Thyroid gland (tissue), 4 donors: ENCODE measurements at regions not wholly inside any gene's neighbourhood (a gene's known extent, or its start where the extent isn't known, plus 50 kb on each side); places are given as distances from the start of the nearest gene placed in this dataset.

Source experiments
- DNase-seq, 2 donors: peaks; one replicate each; pipeline ENCODE4 v3.0.0-alpha.2; 2019
- H3K27ac ChIP-seq, 3 donors: fragments of 200-600 bp; sonication (generic); 1 replicate in 2 of 3; 2 replicates in 1 of 3; pipeline ENCODE4 v1.5.1; 2016 to 2019; ENCODE audit warnings: mild to moderate bottlenecking in 1 of 3, moderate library complexity in 1 of 3
- H3K27me3 ChIP-seq: fragments of 200-600 bp; sonication (generic); one replicate; pipeline ENCODE4 v1.5.1; 2019
- H3K36me3 ChIP-seq, 2 donors: fragments of 200-600 bp; sonication (generic); one replicate each; pipeline ENCODE4 v1.5.1; 2016 to 2019
- H3K4me1 ChIP-seq, 2 donors: fragments of 200-600 bp; sonication (generic); one replicate each; pipeline ENCODE4 v1.5.1; 2017 to 2019
- H3K4me3 ChIP-seq, 3 donors: fragments of 200-600 bp; sonication (generic); replicated peaks in 1 of 3; 1 replicate in 2 of 3; 2 replicates in 1 of 3; pipeline ENCODE4 v1.5.1; 2016; ENCODE audit warnings: mild to moderate bottlenecking in 1 of 3
- H3K9me3 ChIP-seq: fragments of 200-600 bp; sonication (generic); one replicate; pipeline ENCODE4 v1.5.1; 2017
- CTCF ChIP-seq, 6 experiments: fragments of 200-600 bp in 3 of 6; fragments of 450-650 bp in 3 of 6; sonication (generic) in 3 of 6; IDR thresholded peaks; one replicate each; pipeline ENCODE4 v1.5.1; 2016 to 2019; ENCODE audit warnings: antibody characterized with exemption in 6 of 6, mild to moderate bottlenecking in 2 of 6, inconsistent platforms in 1 of 6, moderate library complexity in 1 of 6
- POLR2A ChIP-seq, 2 donors: fragments of 450-650 bp; IDR thresholded peaks; one replicate each; pipeline ENCODE4 v1.6.1; 2017; ENCODE audit warnings: antibody characterized with exemption in 2 of 2, mild to moderate bottlenecking in 2 of 2, moderate library complexity in 1 of 2
- WGBS, 2 donors: methylation state at CpG; one replicate each; pipeline ENCODE4 v1.1.5; 2017; 5-methylcytosine and 5-hydroxymethylcytosine counted together
- intact Hi-C: fragments of 100-400 bp; cut with DNase I; formaldehyde crosslinking; loops from one replicate; pipeline ENCODE4 v1.15.1; 2023

- H3K27ac ChIP-seq, result no peak overlapping the region
- H3K9me3 ChIP-seq, result no peaks in the 10 kb centered on the region
- no peak for DNase-seq
- H3K4me1 ChIP-seq, result no peaks in the 10 kb centered on the region
- intact Hi-C loops, result no loop called here
- WGBS, 2 donors, result 81 to 86% methylated on average over 1 of the region's 1 CpG
- TF ChIP-seq CTCF (IDR thresholded peaks at IDR 0.05) (no peak), POLR2A (IDR thresholded peaks at IDR 0.05) (no peak)
- H3K4me3 ChIP-seq, result no peak overlapping the region
- no peaks in the 10 kb centered on the region for H3K27me3 ChIP-seq
- no peaks in the 10 kb centered on the region for H3K36me3 ChIP-seq
These were observed 72.4 kb downstream of the CTSL start for GRCh38 chr9:87798261-87798833.

GRCh38 chr9:87799503-87799902 is 73.6 kb downstream of the CTSL start:
- no peaks in the 10 kb centered on the region for H3K27me3 ChIP-seq
- intact Hi-C loops, result no loop called here
- H3K4me3 ChIP-seq, result no peak overlapping the region
- TF ChIP-seq CTCF (IDR thresholded peaks at IDR 0.05) (no peak), POLR2A (IDR thresholded peaks at IDR 0.05) (no peak)
- H3K4me1 ChIP-seq, result no peaks in the 10 kb centered on the region
- no peak for DNase-seq
- no peaks in the 10 kb centered on the region for H3K9me3 ChIP-seq
- H3K27ac ChIP-seq, result no peak overlapping the region
- WGBS, 2 donors, result 86 to 91% methylated on average over 4 to 5 of the region's 5 CpGs
- H3K36me3 ChIP-seq, result no peaks in the 10 kb centered on the region

- Histone ChIP-seq H3K9me3 (no peaks in the 10 kb centered on the region), H3K4me1 (no peaks in the 10 kb centered on the region), H3K36me3 (no peaks in the 10 kb centered on the region), H3K27me3 (no peaks in the 10 kb centered on the region), H3K4me3 (no peak overlapping the region), H3K27ac (no peak overlapping the region)
- no peak for DNase-seq
- WGBS, 2 donors, result 73 to 76% methylated on average over 6 to 7 of the region's 7 CpGs
- TF ChIP-seq CTCF (IDR thresholded peaks at IDR 0.05) (no peak), POLR2A (IDR thresholded peaks at IDR 0.05) (no peak)
- intact Hi-C loops, result no loop called here
These were observed 74.5 kb downstream of the CTSL start for GRCh38 chr9:87800456-87800855.

DNA sequence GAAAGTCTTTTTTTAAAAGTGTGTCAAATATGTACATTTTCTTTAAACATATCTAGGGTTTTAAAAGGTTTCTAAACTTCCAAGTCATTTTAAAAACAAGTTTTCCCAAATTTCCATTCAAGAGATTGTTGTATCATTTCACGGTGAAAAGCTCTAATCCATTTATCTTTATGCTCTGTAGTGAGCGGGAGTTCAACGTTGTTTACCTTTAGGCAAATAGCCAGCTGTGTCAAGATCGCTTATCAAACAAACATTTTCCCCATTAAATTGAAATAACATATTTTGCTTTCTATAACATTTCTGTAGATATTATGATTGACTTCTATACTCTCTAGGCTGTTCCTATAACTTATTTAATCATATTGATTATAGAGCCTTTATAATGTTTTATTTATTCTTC is 75.1 kb downstream of the CTSL start:
- intact Hi-C loops, result no loop called here
- 64 to 73% methylated on average over 4 of the region's 4 CpGs for WGBS, 2 donors

GRCh38 chr9:87803166-87803565 is 77.2 kb downstream of the CTSL start:
- Histone ChIP-seq H3K36me3 (no peaks in the 10 kb centered on the region), H3K27ac (no peak overlapping the region), H3K9me3 (no peaks in the 10 kb centered on the region), H3K27me3 (no peaks in the 10 kb centered on the region), H3K4me1 (no peaks in the 10 kb centered on the region), H3K4me3 (no peak overlapping the region)
- intact Hi-C loops, result no loop called here
- 92 to 94% methylated on average over 15 of the region's 15 CpGs for WGBS, 2 donors
- DNase-seq, result no peak
- TF ChIP-seq POLR2A (IDR thresholded peaks at IDR 0.05) (no peak), CTCF (IDR thresholded peaks at IDR 0.05) (no peak)

More for the DNA sequence above, 75.1 kb downstream of the CTSL start:
- no peaks in the 10 kb centered on the region for H3K9me3 ChIP-seq
- H3K27ac ChIP-seq, result no peak overlapping the region
- TF ChIP-seq CTCF (IDR thresholded peaks at IDR 0.05) (no peak), POLR2A (IDR thresholded peaks at IDR 0.05) (no peak)
- H3K36me3 ChIP-seq, result no peaks in the 10 kb centered on the region
- no peaks in the 10 kb centered on the region for H3K27me3 ChIP-seq
- H3K4me3 ChIP-seq, result no peak overlapping the region
- no peak for DNase-seq
- H3K4me1 ChIP-seq, result no peaks in the 10 kb centered on the region
